BLaER1 treated with 17β-estradiol and CSF1 and Interleukin-3, amounts not matched to agents 10 nM and 100 nM (cell line): ENCODE measurements at regions not wholly inside any gene's neighbourhood (a gene's known extent, or its start where the extent isn't known, plus 50 kb on each side); places are given as distances from the start of the nearest gene placed in this dataset.

Experiments used
- H3K27ac ChIP-seq, 11 experiments: shearing (Covaris generic); formaldehyde crosslinking; 2 replicates each; pipeline ENCODE4 v1.8.1; 2022
- H3K27me3 ChIP-seq, 11 experiments: shearing (Covaris generic); formaldehyde crosslinking; 2 replicates each; pipeline ENCODE4 v1.8.1; 2022
- H3K36me3 ChIP-seq, 11 experiments: shearing (Covaris generic); formaldehyde crosslinking; 2 replicates each; pipeline ENCODE4 v1.8.1; 2022
- H3K4me1 ChIP-seq, 10 experiments: shearing (Covaris generic); formaldehyde crosslinking; 2 replicates each; pipeline ENCODE4 v1.8.1; 2022
- H3K4me2 ChIP-seq, 11 experiments: shearing (Covaris generic); formaldehyde crosslinking; 2 replicates each; pipeline ENCODE4 v1.8.1; 2022
- H3K4me3 ChIP-seq, 10 experiments: shearing (Covaris generic); formaldehyde crosslinking; 2 replicates each; pipeline ENCODE4 v1.8.1; 2022
- H3K9ac ChIP-seq, 11 experiments: shearing (Covaris generic); formaldehyde crosslinking; 2 replicates each; pipeline ENCODE4 v1.8.1; 2022
- H3K9me3 ChIP-seq, 11 experiments: shearing (Covaris generic); formaldehyde crosslinking; replicated peaks in 1 of 11; 2 replicates each; pipeline ENCODE4 v1.8.1; 2022
- H4K20me1 ChIP-seq, 11 experiments: shearing (Covaris generic); formaldehyde crosslinking; 2 replicates each; pipeline ENCODE4 v1.8.1; 2022
- Cebpa-rat ChIP-seq, 11 experiments: shearing (Covaris generic); IDR thresholded peaks; 2 replicates each; pipeline ENCODE4 v1.8.1; 2022

GRCh38 chr2:12155303-12156051 is 409.0 kb downstream of the LPIN1 start:
- Histone ChIP-seq H3K27me3 (no peaks in the 10 kb centered on the region), H3K9ac (peak overlapping the region in 1 of 11 experiments; percentile 46; a peak in 2 of 22 replicates), H3K4me2 (peak overlapping the region; percentile 48 to 78 (median 67)), H3K4me3 (no peak overlapping the region), H3K4me1 (peaks cover 14 to 31% (median 21%) of the 10 kb centered on the region in 10 experiments), H3K27ac (peak overlapping the region in 6 of 11 experiments; percentile 14 to 39 (median 28); a peak in 6 of 22 replicates), H4K20me1 (no peaks in the 10 kb centered on the region), H3K36me3 (no peaks in the 10 kb centered on the region), H3K9me3 (peaks cover 0 to 20% (median 3%) of the 10 kb centered on the region in 11 experiments; a peak in 19 of 22 replicates)
- TF ChIP-seq Cebpa-rat (IDR thresholded peaks at IDR 0.05): no peak

- H3K27me3 ChIP-seq: no peaks in the 10 kb centered on the region
- TF ChIP-seq Cebpa-rat (IDR thresholded peaks at IDR 0.05): no peak
These were observed 409.9 kb downstream of the LPIN1 start for GRCh38 chr2:12156349-12156748.

GRCh38 chr2:12161085-12161484 is 414.7 kb downstream of the LPIN1 start:
- no peak for TF ChIP-seq Cebpa-rat (IDR thresholded peaks at IDR 0.05)
- no peak overlapping the region for H3K9ac ChIP-seq

More at GRCh38 chr2:12156349-12156748, 409.9 kb downstream of the LPIN1 start:
- Histone ChIP-seq H3K36me3 (no peaks in the 10 kb centered on the region), H3K9ac (peak overlapping the region in 1 of 11 experiments; percentile 46; a peak in 1 of 22 replicates), H4K20me1 (no peaks in the 10 kb centered on the region), H3K4me3 (no peak overlapping the region), H3K9me3 (peaks cover 3 to 28% (median 11%) of the 10 kb centered on the region in 11 experiments; a peak in 19 of 22 replicates), H3K4me2 (peak overlapping the region; percentile 48 to 78 (median 67)), H3K27ac (peak overlapping the region in 6 of 11 experiments; percentile 1 to 39 (median 26); a peak in 5 of 22 replicates), H3K4me1 (peaks cover 14 to 31% (median 21%) of the 10 kb centered on the region in 10 experiments)

GRCh38 chr2:12162269-12163247 is 416.1 kb downstream of the LPIN1 start:
- Histone ChIP-seq H4K20me1 (no peaks in the 10 kb centered on the region), H3K27ac (no peak overlapping the region), H3K9ac (no peak overlapping the region), H3K4me1 (peaks cover 2 to 17% (median 8%) of the 10 kb centered on the region in 10 experiments), H3K4me3 (no peak overlapping the region), H3K9me3 (peaks cover 7 to 35% (median 22%) of the 10 kb centered on the region in 11 experiments; a peak in 19 of 22 replicates), H3K4me2 (no peak overlapping the region), H3K36me3 (no peaks in the 10 kb centered on the region), H3K27me3 (no peaks in the 10 kb centered on the region)
- no peak for TF ChIP-seq Cebpa-rat (IDR thresholded peaks at IDR 0.05)

More at GRCh38 chr2:12161085-12161484, 414.7 kb downstream of the LPIN1 start:
- no peak overlapping the region for H3K27ac ChIP-seq
- H3K4me2 ChIP-seq: no peak overlapping the region
- no peaks in the 10 kb centered on the region for H3K27me3 ChIP-seq
- no peaks in the 10 kb centered on the region for H3K36me3 ChIP-seq
- H3K9me3 ChIP-seq: peaks cover 7 to 40% (median 22%) of the 10 kb centered on the region in 11 experiments; a peak in 19 of 22 replicates
- no peak overlapping the region for H3K4me3 ChIP-seq
- no peaks in the 10 kb centered on the region for H4K20me1 ChIP-seq
- H3K4me1 ChIP-seq: peaks cover 8 to 17% (median 10%) of the 10 kb centered on the region in 10 experiments

- no peak overlapping the region for H3K4me3 ChIP-seq
- H3K27ac ChIP-seq: no peak overlapping the region
- no peak overlapping the region for H3K9ac ChIP-seq
- H3K4me2 ChIP-seq: no peak overlapping the region
- no peaks in the 10 kb centered on the region for H3K27me3 ChIP-seq
- H4K20me1 ChIP-seq: no peaks in the 10 kb centered on the region
- TF ChIP-seq Cebpa-rat (IDR thresholded peaks at IDR 0.05): no peak
- no peaks in the 10 kb centered on the region for H3K36me3 ChIP-seq
- H3K4me1 ChIP-seq: peaks cover 15 to 30% (median 20%) of the 10 kb centered on the region in 10 experiments
- peaks cover 7 to 30% (median 19%) of the 10 kb centered on the region in 11 experiments; a peak in 19 of 22 replicates for H3K9me3 ChIP-seq
These were observed 417.4 kb downstream of the LPIN1 start for GRCh38 chr2:12163866-12164265.

- Histone ChIP-seq H3K4me3 (no peak overlapping the region), H3K9ac (no peak overlapping the region), H3K4me2 (no peak overlapping the region), H3K36me3 (no peaks in the 10 kb centered on the region), H4K20me1 (no peaks in the 10 kb centered on the region), H3K9me3 (peaks cover 7 to 29% (median 18%) of the 10 kb centered on the region in 11 experiments; a peak in 19 of 22 replicates), H3K27me3 (no peaks in the 10 kb centered on the region), H3K4me1 (peaks cover 23 to 38% (median 28%) of the 10 kb centered on the region in 10 experiments), H3K27ac (no peak overlapping the region)
- TF ChIP-seq Cebpa-rat (IDR thresholded peaks at IDR 0.05): no peak
These were observed 418.3 kb downstream of the LPIN1 start for GRCh38 chr2:12164689-12165088.

- H3K36me3 ChIP-seq: no peaks in the 10 kb centered on the region
- no peak for TF ChIP-seq Cebpa-rat (IDR thresholded peaks at IDR 0.05)
- peak overlapping the region in 10 of 11 experiments; percentile 41 to 84 (median 80); a peak in 16 of 22 replicates for H3K27ac ChIP-seq
- peaks cover 8 to 31% (median 22%) of the 10 kb centered on the region in 11 experiments; a peak in 20 of 22 replicates for H3K9me3 ChIP-seq
- no peaks in the 10 kb centered on the region for H3K27me3 ChIP-seq
- peak overlapping the region in 3 of 11 experiments; percentile 3 to 67 (median 59); a peak in 3 of 22 replicates for H3K9ac ChIP-seq
- peaks cover 35 to 66% (median 44%) of the 10 kb centered on the region in 10 experiments for H3K4me1 ChIP-seq
- no peaks in the 10 kb centered on the region for H4K20me1 ChIP-seq
- H3K4me3 ChIP-seq: no peak overlapping the region
- H3K4me2 ChIP-seq: peak overlapping the region; percentile 59 to 90 (median 84)
These were observed 421.3 kb downstream of the LPIN1 start for GRCh38 chr2:12167525-12168317.

- Histone ChIP-seq H3K4me3 (peak overlapping the region in 3 of 10 experiments; percentile 31 to 45 (median 32); a peak in 2 of 20 replicates), H3K4me1 (peaks cover 35 to 71% (median 48%) of the 10 kb centered on the region in 10 experiments), H3K27ac (peak overlapping the region; percentile 41 to 84 (median 80); a peak in 21 of 22 replicates), H4K20me1 (no peaks in the 10 kb centered on the region), H3K36me3 (no peaks in the 10 kb centered on the region), H3K9me3 (peaks cover 8 to 33% (median 26%) of the 10 kb centered on the region in 11 experiments; a peak in 20 of 22 replicates), H3K27me3 (no peaks in the 10 kb centered on the region), H3K9ac (peak overlapping the region in 8 of 11 experiments; percentile 14 to 67 (median 49); a peak in 9 of 22 replicates), H3K4me2 (peak overlapping the region; percentile 59 to 90 (median 84))
- TF ChIP-seq Cebpa-rat (IDR thresholded peaks at IDR 0.05): no peak
These were observed 421.9 kb downstream of the LPIN1 start for GRCh38 chr2:12168354-12168753.
